ENCODE measurements at regions not wholly inside any gene's neighbourhood (a gene's known extent, or its start where the extent isn't known, plus 50 kb on each side); places are given as distances from the start of the nearest gene placed in this dataset.

DNA sequence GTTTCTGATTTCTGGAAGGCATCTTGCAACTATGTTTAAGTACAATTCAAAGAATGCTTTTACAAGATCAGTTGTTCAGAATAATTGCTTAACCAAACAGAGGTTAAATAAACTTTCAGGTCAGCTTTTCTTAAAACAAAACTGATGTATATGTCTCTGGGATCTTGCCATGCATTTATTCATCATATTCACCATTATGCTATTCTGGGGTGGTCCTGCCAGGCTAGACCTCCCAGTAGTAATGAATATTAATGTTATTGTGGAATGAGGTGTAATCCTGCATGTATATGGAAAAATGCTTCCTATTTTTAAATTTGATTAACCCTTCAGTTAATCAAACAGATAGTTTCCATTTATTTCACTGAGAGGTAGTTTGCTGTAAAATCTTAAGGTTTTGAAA is 129.3 kb upstream of the RGPD4 start:
- no peak overlapping the region for H3K4me3 Mint-ChIP-seq
- no peak overlapping the region for H2BK15ac ChIP-seq (ENCODE audit: low read depth, low read length)

More for the DNA sequence above, 129.3 kb upstream of the RGPD4 start:
- Histone ChIP-seq H2BK120ac (ENCODE audit: low read depth, low read length, poor library complexity, severe bottlenecking) (no peak overlapping the region), H4K91ac (ENCODE audit: insufficient read length, low read depth, low read length) (no peak overlapping the region), H3K4me1 (ENCODE audit: insufficient read depth, low read length) (no peaks in the 10 kb centered on the region), H3K4ac (ENCODE audit: low read depth, low read length) (no peak overlapping the region), H3K18ac (ENCODE audit: insufficient read length, low read depth, low read length) (no peak overlapping the region), H2AFZ (ENCODE audit: low read length) (no peak overlapping the region), H3K27ac (ENCODE audit: insufficient read length, low read depth, low read length) (no peak overlapping the region), H3K9me3 (ENCODE audit: control insufficient read depth, low read depth, low read length) (no peaks in the 10 kb centered on the region), H4K8ac (replicated peaks; ENCODE audit: insufficient read length, low read depth, low read length) (no peak overlapping the region), H3K27me3 (ENCODE audit: insufficient read depth, low read length) (no peaks in the 10 kb centered on the region), H3K79me2 (ENCODE audit: insufficient read depth, low read length) (no peaks in the 10 kb centered on the region), H3T11ph (ENCODE audit: low read length) (no peak overlapping the region), H2BK20ac (ENCODE audit: low read depth, low read length, poor library complexity, severe bottlenecking) (no peak overlapping the region), H4K5ac (ENCODE audit: insufficient read length, low read depth, low read length) (no peak overlapping the region), H3K23me2 (ENCODE audit: insufficient read length, low read depth, low read length, poor library complexity, severe bottlenecking) (no peaks in the 10 kb centered on the region), H3K79me1 (ENCODE audit: insufficient read depth, low read depth, low read length, poor library complexity, severe bottlenecking) (no peaks in the 10 kb centered on the region), H3K9ac (ENCODE audit: extremely low read depth, insufficient read length, low read length) (no peak overlapping the region), H3K23ac (ENCODE audit: insufficient read length, low read depth, low read length) (no peak overlapping the region), H3K4me2 (ENCODE audit: insufficient read depth, insufficient read length, low read length) (no peak overlapping the region), H3K56ac (ENCODE audit: insufficient read length, low read depth, low read length) (no peak overlapping the region), H2BK5ac (ENCODE audit: insufficient read length, low read length) (no peak overlapping the region), H2BK12ac (ENCODE audit: insufficient read length, low read depth, low read length) (no peak overlapping the region), H3K14ac (ENCODE audit: insufficient read depth, low read length) (no peak overlapping the region), H2AK5ac (ENCODE audit: insufficient read length, low read length) (no peak overlapping the region), H4K20me1 (ENCODE audit: control insufficient read depth, insufficient read depth, insufficient read length) (peaks cover 3% of the 10 kb centered on the region)
- peaks cover 3% of the 10 kb centered on the region; the same call in 1 of the 2 replicates for H3K27me3 Mint-ChIP-seq (ENCODE audit: low read depth)
- no peak overlapping the region for H3K27ac Mint-ChIP-seq
- TF ChIP-seq, protein P1, sequence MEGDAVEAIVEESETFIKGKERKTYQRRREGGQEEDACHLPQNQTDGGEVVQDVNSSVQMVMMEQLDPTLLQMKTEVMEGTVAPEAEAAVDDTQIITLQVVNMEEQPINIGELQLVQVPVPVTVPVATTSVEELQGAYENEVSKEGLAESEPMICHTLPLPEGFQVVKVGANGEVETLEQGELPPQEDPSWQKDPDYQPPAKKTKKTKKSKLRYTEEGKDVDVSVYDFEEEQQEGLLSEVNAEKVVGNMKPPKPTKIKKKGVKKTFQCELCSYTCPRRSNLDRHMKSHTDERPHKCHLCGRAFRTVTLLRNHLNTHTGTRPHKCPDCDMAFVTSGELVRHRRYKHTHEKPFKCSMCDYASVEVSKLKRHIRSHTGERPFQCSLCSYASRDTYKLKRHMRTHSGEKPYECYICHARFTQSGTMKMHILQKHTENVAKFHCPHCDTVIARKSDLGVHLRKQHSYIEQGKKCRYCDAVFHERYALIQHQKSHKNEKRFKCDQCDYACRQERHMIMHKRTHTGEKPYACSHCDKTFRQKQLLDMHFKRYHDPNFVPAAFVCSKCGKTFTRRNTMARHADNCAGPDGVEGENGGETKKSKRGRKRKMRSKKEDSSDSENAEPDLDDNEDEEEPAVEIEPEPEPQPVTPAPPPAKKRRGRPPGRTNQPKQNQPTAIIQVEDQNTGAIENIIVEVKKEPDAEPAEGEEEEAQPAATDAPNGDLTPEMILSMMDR (conservative IDR thresholded peaks at IDR 0.05), result no peak
- H3K4me1 Mint-ChIP-seq, result peaks cover 18 to 25% of the 10 kb centered on the region in 2 experiments
- H3K36me3 Mint-ChIP-seq (ENCODE audit: insufficient read depth in 1 of 3, low read depth in 3 of 3), result no peaks in the 10 kb centered on the region; a peak in 1 of 7 replicates
- DNase-seq, result no peak
- no peaks in the 10 kb centered on the region; a peak in 1 of 5 replicates for H3K9me3 Mint-ChIP-seq

Measured in H9 (cell line).